Neural progenitor cell (in vitro differentiated cells): ENCODE measurements at regions not wholly inside any gene's neighbourhood (a gene's known extent, or its start where the extent isn't known, plus 50 kb on each side); places are given as distances from the start of the nearest gene placed in this dataset.

Experiments
- DNase-seq: peaks from one replicate; pipeline ENCODE4 v3.0.0-alpha.2; 2016; ENCODE audit warnings: low spot score
- H2AFZ ChIP-seq: fragments of 200-600 bp; sonication (generic); replicated peaks from 2 replicates; pipeline ENCODE4 v1.6.1; 2016; ENCODE audit warnings: antibody characterized with exemption
- H3F3A ChIP-seq: fragments of 200-600 bp; sonication (generic); 2 replicates; pipeline ENCODE4 v1.6.1; 2016; ENCODE audit warnings: antibody characterized with exemption, low read depth
- H3K27ac ChIP-seq: fragments of 200-600 bp; sonication (generic); 2 replicates; pipeline ENCODE4 v1.5.1; 2016; ENCODE audit warnings: mild to moderate bottlenecking
- H3K27me3 ChIP-seq: fragments of 200-600 bp; sonication (generic); 2 replicates; pipeline ENCODE4 v1.6.1; 2016; ENCODE audit warnings: mild to moderate bottlenecking, moderate library complexity
- H3K36me3 ChIP-seq: fragments of 200-600 bp; sonication (generic); 2 replicates; pipeline ENCODE4 v1.5.1; 2016
- H3K4me1 ChIP-seq: fragments of 200-600 bp; sonication (generic); 2 replicates; pipeline ENCODE4 v1.6.1; 2016; ENCODE audit warnings: mixed run types
- H3K4me2 ChIP-seq: fragments of 200-600 bp; sonication (generic); 2 replicates; pipeline ENCODE4 v1.6.1; 2016
- H3K4me3 ChIP-seq: fragments of 200-600 bp; sonication (generic); 2 replicates; pipeline ENCODE4 v1.5.1; 2016
- H3K79me2 ChIP-seq: fragments of 200-600 bp; sonication (generic); 2 replicates; pipeline ENCODE4 v1.6.1; 2016; ENCODE audit warnings: low read depth
- H3K9ac ChIP-seq: fragments of 200-600 bp; sonication (generic); 2 replicates; pipeline ENCODE4 v1.6.1; 2016
- H3K9me3 ChIP-seq: fragments of 200-600 bp; sonication (generic); 2 replicates; pipeline ENCODE4 v1.5.1; 2016; ENCODE audit warnings: low read depth
- H4K20me1 ChIP-seq: fragments of 200-600 bp; sonication (generic); 2 replicates; pipeline ENCODE4 v1.6.1; 2016; ENCODE audit warnings: low read depth
- H3K27ac Mint-ChIP-seq: 3 replicates; pipeline ENCODE4 v1.8.0; 2021; ENCODE audit warnings: mixed read lengths
- H3K27me3 Mint-ChIP-seq: 2 replicates; pipeline ENCODE4 v1.8.0; 2022; ENCODE audit warnings: low read depth, mild to moderate bottlenecking, inconsistent platforms, moderate library complexity, mixed read lengths; ENCODE audit not compliant: insufficient read depth
- H3K36me3 Mint-ChIP-seq: 3 replicates; pipeline ENCODE4 v1.8.0; 2021; ENCODE audit warnings: mixed read lengths
- H3K4me1 Mint-ChIP-seq: 3 replicates; pipeline ENCODE4 v1.8.0; 2021; ENCODE audit warnings: mixed read lengths
- H3K4me3 Mint-ChIP-seq: 3 replicates; pipeline ENCODE4 v1.8.0; 2021; ENCODE audit warnings: mild to moderate bottlenecking, moderate library complexity, mixed read lengths
- H3K9me3 Mint-ChIP-seq: 3 replicates; pipeline ENCODE4 v1.8.0; 2020; ENCODE audit warnings: mixed read lengths
- EZH2 ChIP-seq: fragments of 200-600 bp; sonication (generic); IDR thresholded peaks from 2 replicates; pipeline ENCODE4 v1.6.1; 2017; ENCODE audit warnings: antibody characterized with exemption, mild to moderate bottlenecking, moderate library complexity
- EZH2phosphoT487 ChIP-seq: fragments of 200-600 bp; sonication (generic); IDR thresholded peaks from 2 replicates; pipeline ENCODE4 v1.6.1; 2017; ENCODE audit warnings: antibody characterized with exemption
- TF ChIP-seq, protein P1 (sequence below): fragments of 200-600 bp; sonication (generic); IDR thresholded peaks from 2 replicates; pipeline ENCODE4 v1.5.1; 2017; ENCODE audit warnings: antibody characterized with exemption, mild to moderate bottlenecking

DNA sequence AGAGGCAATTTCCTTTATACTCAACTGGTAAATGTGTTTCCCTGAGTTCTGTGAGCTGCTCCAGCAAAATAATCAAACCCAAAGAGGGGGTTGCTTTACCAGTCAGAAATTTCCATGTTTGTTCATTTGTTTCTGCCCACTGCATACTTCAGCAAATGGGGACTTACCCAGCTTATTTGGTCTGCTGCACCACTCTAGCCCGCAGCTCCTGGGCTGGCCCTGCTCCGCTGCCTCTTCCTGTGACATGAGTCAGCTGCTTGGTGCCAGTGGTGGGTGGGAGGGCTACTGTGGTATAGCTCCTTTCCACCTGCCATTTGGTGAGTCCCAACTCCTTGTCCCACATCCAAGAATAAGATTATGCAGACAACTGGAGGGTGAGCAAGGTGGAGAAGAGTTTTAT, 644.2 kb downstream of the MCTP2 start:
- TF ChIP-seq EZH2phosphoT487, result no peak
- TF ChIP-seq, protein P1, sequence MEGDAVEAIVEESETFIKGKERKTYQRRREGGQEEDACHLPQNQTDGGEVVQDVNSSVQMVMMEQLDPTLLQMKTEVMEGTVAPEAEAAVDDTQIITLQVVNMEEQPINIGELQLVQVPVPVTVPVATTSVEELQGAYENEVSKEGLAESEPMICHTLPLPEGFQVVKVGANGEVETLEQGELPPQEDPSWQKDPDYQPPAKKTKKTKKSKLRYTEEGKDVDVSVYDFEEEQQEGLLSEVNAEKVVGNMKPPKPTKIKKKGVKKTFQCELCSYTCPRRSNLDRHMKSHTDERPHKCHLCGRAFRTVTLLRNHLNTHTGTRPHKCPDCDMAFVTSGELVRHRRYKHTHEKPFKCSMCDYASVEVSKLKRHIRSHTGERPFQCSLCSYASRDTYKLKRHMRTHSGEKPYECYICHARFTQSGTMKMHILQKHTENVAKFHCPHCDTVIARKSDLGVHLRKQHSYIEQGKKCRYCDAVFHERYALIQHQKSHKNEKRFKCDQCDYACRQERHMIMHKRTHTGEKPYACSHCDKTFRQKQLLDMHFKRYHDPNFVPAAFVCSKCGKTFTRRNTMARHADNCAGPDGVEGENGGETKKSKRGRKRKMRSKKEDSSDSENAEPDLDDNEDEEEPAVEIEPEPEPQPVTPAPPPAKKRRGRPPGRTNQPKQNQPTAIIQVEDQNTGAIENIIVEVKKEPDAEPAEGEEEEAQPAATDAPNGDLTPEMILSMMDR, result no peak
- TF ChIP-seq EZH2, result no peak
- no peaks in the 10 kb centered on the region for H3K4me1 Mint-ChIP-seq

DNA sequence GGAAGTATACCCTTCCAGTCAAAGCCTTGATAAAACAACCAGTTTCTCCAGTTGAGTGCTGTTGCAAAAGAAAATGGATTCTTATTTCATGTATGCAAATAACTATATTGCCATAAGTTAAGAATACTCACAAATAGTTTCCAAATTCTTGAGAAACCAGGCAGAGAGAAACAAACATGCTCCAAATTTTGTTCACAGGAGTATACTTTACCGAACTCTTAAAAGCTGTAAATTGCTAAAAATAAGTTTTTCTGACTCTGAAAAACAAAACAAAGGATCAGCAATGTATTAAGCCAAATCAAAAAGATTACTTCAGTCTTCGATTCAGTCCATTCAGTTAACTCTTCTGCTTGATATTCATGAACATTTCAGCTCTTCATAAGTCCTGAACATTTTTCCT, 646.5 kb downstream of the MCTP2 start:
- no peak overlapping the region for H3K27ac ChIP-seq
- no peaks in the 10 kb centered on the region for H4K20me1 ChIP-seq
- H3K4me3 ChIP-seq, result no peak overlapping the region
- no peaks in the 10 kb centered on the region for H3K36me3 ChIP-seq
- TF ChIP-seq EZH2phosphoT487 (no peak), EZH2 (no peak)
- TF ChIP-seq, protein P1, result no peak
- H3K79me2 ChIP-seq, result no peaks in the 10 kb centered on the region
- no peaks in the 10 kb centered on the region for H3K27me3 ChIP-seq
- no peaks in the 10 kb centered on the region for H3K4me1 Mint-ChIP-seq
- H3K4me3 Mint-ChIP-seq, result peak overlapping the region; percentile 41
- H3K27me3 Mint-ChIP-seq, result no peaks in the 10 kb centered on the region
- no peaks in the 10 kb centered on the region for H3F3A ChIP-seq
- no peak overlapping the region for H3K4me2 ChIP-seq
- no peak overlapping the region for H3K9ac ChIP-seq
- H3K9me3 Mint-ChIP-seq, result peaks cover 7% of the 10 kb centered on the region
- no peaks in the 10 kb centered on the region for H3K9me3 ChIP-seq
- H2AFZ ChIP-seq, result no peak overlapping the region
- DNase-seq, result no peak
- no peak overlapping the region for H3K27ac Mint-ChIP-seq
- H3K36me3 Mint-ChIP-seq, result peaks cover 1% of the 10 kb centered on the region
- H3K4me1 ChIP-seq, result no peaks in the 10 kb centered on the region

More for the DNA sequence above, 644.2 kb downstream of the MCTP2 start:
- H3K9me3 ChIP-seq, result no peaks in the 10 kb centered on the region
- H4K20me1 ChIP-seq, result no peaks in the 10 kb centered on the region
- peaks cover 1% of the 10 kb centered on the region for H3K36me3 Mint-ChIP-seq
- no peaks in the 10 kb centered on the region for H3K27me3 ChIP-seq
- H3K4me3 Mint-ChIP-seq, result no peak overlapping the region
- H3K79me2 ChIP-seq, result no peaks in the 10 kb centered on the region
- no peak overlapping the region for H3K9ac ChIP-seq
- H3F3A ChIP-seq, result no peaks in the 10 kb centered on the region
- no peak overlapping the region for H3K27ac Mint-ChIP-seq
- H3K4me1 ChIP-seq, result no peaks in the 10 kb centered on the region
- DNase-seq, result no peak
- no peak overlapping the region for H2AFZ ChIP-seq
- no peak overlapping the region for H3K4me2 ChIP-seq
- H3K4me3 ChIP-seq, result no peak overlapping the region
- H3K36me3 ChIP-seq, result no peaks in the 10 kb centered on the region
- no peak overlapping the region for H3K27ac ChIP-seq
- no peaks in the 10 kb centered on the region for H3K27me3 Mint-ChIP-seq
- peaks cover 7% of the 10 kb centered on the region for H3K9me3 Mint-ChIP-seq

DNA sequence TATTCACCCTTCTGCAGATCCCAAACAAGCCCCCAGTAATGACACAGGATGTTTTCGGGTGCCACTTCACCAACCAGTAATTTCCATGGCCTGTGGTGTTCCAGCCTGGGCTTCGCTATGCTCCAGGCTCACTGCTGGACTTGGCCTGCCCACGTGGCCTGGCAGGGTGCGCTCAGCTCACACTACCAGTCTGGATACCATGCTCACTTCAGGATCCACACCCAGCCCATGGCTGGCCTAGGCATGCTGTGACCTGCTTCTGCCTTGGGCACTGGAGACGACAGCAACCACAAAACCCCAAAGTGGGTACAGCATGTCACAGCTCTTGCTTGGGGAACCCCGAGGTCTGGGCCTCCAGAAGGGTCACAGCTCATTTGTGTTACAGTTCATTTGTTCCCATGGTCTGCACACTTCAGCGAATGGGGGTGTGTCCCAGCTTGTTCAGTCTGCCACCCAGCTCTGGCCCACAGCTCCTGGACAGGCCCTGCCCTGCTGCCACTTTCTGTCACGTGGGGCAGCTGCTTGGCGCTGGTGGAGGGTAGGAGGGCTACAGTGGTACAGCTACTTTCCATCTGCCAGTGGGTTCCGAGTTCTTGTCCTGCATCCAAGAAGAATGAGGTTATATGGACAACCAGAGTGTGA, 650.8 kb downstream of the MCTP2 start:
- Mint-ChIP-seq H3K4me1 (no peaks in the 10 kb centered on the region), H3K4me3 (no peak overlapping the region), H3K27ac (no peak overlapping the region), H3K9me3 (peaks cover 8% of the 10 kb centered on the region), H3K27me3 (no peaks in the 10 kb centered on the region), H3K36me3 (peaks cover 1% of the 10 kb centered on the region)
- Histone ChIP-seq H2AFZ (no peak overlapping the region), H3K4me3 (no peak overlapping the region), H3F3A (no peaks in the 10 kb centered on the region), H3K79me2 (no peaks in the 10 kb centered on the region), H3K9ac (no peak overlapping the region), H3K36me3 (peaks cover 7% of the 10 kb centered on the region), H3K9me3 (no peaks in the 10 kb centered on the region), H3K4me1 (no peaks in the 10 kb centered on the region), H4K20me1 (no peaks in the 10 kb centered on the region), H3K4me2 (no peak overlapping the region), H3K27me3 (no peaks in the 10 kb centered on the region), H3K27ac (no peak overlapping the region)
- DNase-seq, result no peak
- TF ChIP-seq, protein P1, result no peak
- TF ChIP-seq EZH2phosphoT487, result no peak
- TF ChIP-seq EZH2, result no peak
